GM06990 (cell line): ENCODE measurements at regions not wholly inside any gene's neighbourhood (a gene's known extent, or its start where the extent isn't known, plus 50 kb on each side); places are given as distances from the start of the nearest gene placed in this dataset.

Source experiments
- DNase-seq: peaks from one replicate; pipeline ENCODE4 v3.0.0-alpha.2; 2011; ENCODE audit not compliant: insufficient read length; ENCODE audit errors: extremely low read depth
- H3K27me3 ChIP-seq: replicated peaks from 2 replicates; pipeline ENCODE4 v1.6.0; 2011; ENCODE audit warnings: low read length; ENCODE audit not compliant: control insufficient read depth, insufficient read depth
- H3K36me3 ChIP-seq: 2 replicates; pipeline ENCODE4 v1.5.1; 2011; ENCODE audit warnings: low read length; ENCODE audit not compliant: control insufficient read depth, insufficient read depth
- H3K4me3 ChIP-seq: replicated peaks from 2 replicates; pipeline ENCODE4 v1.5.1; 2011; ENCODE audit warnings: low read depth, mild to moderate bottlenecking, control low read depth, low read length
- TF ChIP-seq, protein P1 (sequence below): IDR thresholded peaks from 2 replicates; pipeline ENCODE4 v1.5.1; 2011; ENCODE audit warnings: low read length, control low read depth, mild to moderate bottlenecking, inconsistent platforms; ENCODE audit not compliant: insufficient read depth, poor library complexity, severe bottlenecking

DNA sequence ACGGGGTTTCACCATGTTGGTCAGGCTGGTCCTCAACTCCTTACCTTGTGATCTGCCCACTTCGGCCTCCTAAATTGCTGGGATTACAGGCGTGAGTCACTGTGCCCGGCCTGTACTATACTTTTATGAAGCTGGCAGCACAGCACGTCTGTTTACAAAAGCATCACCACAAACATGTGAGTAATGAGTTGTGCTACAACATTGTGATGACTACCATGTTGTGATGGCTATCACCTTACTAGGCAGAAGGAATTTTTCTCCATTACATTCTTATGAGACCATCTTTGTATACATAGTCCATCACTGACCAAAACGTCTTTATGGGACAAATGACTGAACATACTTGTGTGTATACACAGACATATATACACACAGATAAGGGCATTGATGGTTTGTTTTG lies 1019.0 kb downstream of the CDH18 start:
- H3K27me3 ChIP-seq, result no peaks in the 10 kb centered on the region
- H3K4me3 ChIP-seq, result no peak overlapping the region
- TF ChIP-seq, protein P1, sequence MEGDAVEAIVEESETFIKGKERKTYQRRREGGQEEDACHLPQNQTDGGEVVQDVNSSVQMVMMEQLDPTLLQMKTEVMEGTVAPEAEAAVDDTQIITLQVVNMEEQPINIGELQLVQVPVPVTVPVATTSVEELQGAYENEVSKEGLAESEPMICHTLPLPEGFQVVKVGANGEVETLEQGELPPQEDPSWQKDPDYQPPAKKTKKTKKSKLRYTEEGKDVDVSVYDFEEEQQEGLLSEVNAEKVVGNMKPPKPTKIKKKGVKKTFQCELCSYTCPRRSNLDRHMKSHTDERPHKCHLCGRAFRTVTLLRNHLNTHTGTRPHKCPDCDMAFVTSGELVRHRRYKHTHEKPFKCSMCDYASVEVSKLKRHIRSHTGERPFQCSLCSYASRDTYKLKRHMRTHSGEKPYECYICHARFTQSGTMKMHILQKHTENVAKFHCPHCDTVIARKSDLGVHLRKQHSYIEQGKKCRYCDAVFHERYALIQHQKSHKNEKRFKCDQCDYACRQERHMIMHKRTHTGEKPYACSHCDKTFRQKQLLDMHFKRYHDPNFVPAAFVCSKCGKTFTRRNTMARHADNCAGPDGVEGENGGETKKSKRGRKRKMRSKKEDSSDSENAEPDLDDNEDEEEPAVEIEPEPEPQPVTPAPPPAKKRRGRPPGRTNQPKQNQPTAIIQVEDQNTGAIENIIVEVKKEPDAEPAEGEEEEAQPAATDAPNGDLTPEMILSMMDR, result no peak
- H3K36me3 ChIP-seq, result no peaks in the 10 kb centered on the region
- no peak for DNase-seq

DNA sequence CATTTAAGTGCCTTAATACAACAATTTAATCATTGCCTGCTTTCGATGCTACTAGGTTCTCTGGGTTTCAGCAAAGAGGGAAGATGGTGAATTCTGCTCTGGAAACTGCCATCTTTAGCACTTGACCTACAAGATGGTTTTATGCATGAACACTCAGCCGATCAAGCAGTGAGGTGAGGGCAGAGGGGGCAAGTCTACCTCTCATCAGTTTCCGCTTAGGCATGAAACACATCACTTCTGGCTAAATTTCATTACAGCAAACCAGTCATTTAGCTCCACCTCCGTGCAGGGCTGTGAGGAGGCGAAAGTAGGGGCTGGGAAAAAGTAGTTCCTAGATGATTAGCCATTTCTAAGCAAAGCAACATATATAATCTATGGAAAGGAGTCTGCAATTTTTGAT lies 1018.0 kb downstream of the CDH18 start:
- TF ChIP-seq, protein P1, result no peak
- H3K27me3 ChIP-seq, result no peaks in the 10 kb centered on the region
- H3K36me3 ChIP-seq, result no peaks in the 10 kb centered on the region
- DNase-seq, result no peak
- H3K4me3 ChIP-seq, result no peak overlapping the region

DNA sequence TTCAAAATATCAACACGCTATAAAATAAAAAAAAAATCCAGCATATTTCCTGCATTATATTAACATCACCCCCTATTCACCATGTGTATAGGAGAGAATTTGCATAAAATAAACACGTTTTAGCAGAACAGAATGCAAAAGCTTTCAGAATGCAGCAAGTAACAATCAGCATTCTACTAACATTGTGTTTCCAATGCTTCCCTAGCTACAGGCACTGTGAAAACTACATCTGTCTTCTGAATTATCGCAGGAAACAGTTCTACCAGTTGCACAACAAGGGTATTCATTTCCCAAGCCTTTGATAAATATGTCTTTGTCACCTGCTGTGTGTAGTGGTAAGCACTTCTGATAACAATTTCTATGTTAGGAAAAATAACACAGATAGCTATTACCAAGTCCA lies 1015.8 kb downstream of the CDH18 start:
- no peak overlapping the region for H3K4me3 ChIP-seq
- no peak for DNase-seq
- no peaks in the 10 kb centered on the region for H3K36me3 ChIP-seq
- TF ChIP-seq, protein P1, result no peak
- no peaks in the 10 kb centered on the region for H3K27me3 ChIP-seq

DNA sequence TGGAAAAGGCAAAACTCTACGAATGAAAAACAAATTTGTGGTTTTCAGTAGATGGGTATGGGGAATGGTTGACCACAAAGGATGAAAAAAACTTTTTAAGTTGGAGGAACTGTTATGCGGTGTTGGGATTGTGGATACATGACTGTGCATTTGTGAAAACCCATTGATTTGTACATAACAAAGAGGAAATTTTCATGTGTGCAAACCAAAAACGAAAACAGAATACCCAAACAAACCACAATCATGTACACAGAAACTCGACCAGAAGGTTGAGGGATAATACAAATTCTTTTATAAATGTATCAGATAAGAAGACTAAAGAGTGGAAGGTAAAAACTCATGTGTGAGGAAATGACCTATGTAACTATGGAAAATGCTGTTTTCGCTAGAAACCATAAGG lies 1012.4 kb downstream of the CDH18 start:
- DNase-seq, result no peak
- TF ChIP-seq, protein P1, result no peak
- no peaks in the 10 kb centered on the region for H3K36me3 ChIP-seq
- no peak overlapping the region for H3K4me3 ChIP-seq
- H3K27me3 ChIP-seq, result no peaks in the 10 kb centered on the region

DNA sequence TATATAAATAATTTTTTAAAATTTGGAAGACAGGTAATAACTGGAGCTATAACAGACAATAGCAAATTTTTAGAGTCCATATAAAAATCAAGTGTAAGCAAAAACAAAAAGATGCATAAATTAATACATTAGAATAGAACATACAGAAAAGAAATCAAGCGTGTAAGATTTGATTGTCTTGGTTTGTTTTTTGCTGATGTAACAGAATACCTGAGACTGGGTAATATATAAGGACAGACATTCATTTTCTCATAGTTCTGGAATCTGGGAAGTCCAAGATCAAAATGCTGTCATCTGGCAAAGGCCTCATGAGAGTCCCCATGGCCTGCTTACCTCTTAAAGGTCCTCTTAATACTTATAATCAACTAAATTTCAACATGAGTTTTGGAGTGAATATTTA lies 1010.1 kb downstream of the CDH18 start:
- TF ChIP-seq, protein P1, result no peak
- DNase-seq, result no peak
- Histone ChIP-seq H3K4me3 (no peak overlapping the region), H3K27me3 (no peaks in the 10 kb centered on the region), H3K36me3 (no peaks in the 10 kb centered on the region)

DNA sequence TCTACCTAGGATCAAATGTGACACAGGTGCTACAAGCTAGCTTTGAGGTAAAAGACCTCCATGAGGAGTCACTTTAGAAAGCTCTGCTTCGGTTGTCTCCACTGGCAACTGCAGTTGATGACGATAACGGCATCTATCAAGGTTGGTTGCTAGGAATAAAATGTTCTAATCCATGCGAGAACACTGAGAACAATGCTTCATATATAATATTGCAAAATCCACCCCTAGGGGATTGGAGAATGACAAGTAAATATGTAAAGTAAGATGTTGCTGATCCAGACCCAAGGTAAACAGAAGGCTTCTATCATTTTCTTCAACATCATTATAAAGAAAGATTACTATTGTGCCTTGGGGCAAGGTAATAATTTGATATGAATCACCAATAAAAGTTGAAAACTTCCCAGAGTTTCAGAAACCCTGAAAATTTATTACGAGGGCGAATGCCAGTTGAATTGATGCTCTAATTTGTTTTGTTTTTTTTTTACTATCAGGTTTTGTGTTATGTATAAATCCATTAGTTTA lies 1003.4 kb downstream of the CDH18 start:
- no peaks in the 10 kb centered on the region for H3K36me3 ChIP-seq
- H3K27me3 ChIP-seq, result no peaks in the 10 kb centered on the region
- TF ChIP-seq, protein P1, result no peak
- DNase-seq, result no peak
- H3K4me3 ChIP-seq, result no peak overlapping the region
